DOHH2 (cell line): ENCODE measurements at regions not wholly inside any gene's neighbourhood (a gene's known extent, or its start where the extent isn't known, plus 50 kb on each side); places are given as distances from the start of the nearest gene placed in this dataset.

Experiments used
- H3F3A ChIP-seq: fragments of 200-600 bp; sonication (generic), shearing (Covaris generic); 2 replicates; pipeline ENCODE4 v1.6.0; 2016; ENCODE audit warnings: antibody characterized with exemption, mild to moderate bottlenecking; ENCODE audit not compliant: control insufficient read depth, insufficient read depth
- H3K27ac ChIP-seq: fragments of 200-600 bp; sonication (generic); 2 replicates; pipeline ENCODE4 v1.5.1; 2014; ENCODE audit warnings: low read depth, mild to moderate bottlenecking, low read length, moderate library complexity
- H3K27me3 ChIP-seq: fragments of 200-600 bp; sonication (generic); 2 replicates; pipeline ENCODE4 v1.6.1; 2014; ENCODE audit warnings: mild to moderate bottlenecking, low read length, mixed read lengths; ENCODE audit not compliant: control insufficient read depth
- H3K36me3 ChIP-seq: fragments of 200-600 bp; sonication (generic); 2 replicates; pipeline ENCODE4 v1.6.1; 2014; ENCODE audit warnings: mild to moderate bottlenecking, low read length, moderate library complexity, mixed read lengths; ENCODE audit not compliant: control insufficient read depth
- H3K4me1 ChIP-seq: fragments of 200-600 bp; sonication (generic); 2 replicates; pipeline ENCODE4 v1.6.1; 2014; ENCODE audit warnings: mild to moderate bottlenecking, low read length, mixed read lengths; ENCODE audit not compliant: control insufficient read depth
- H3K4me2 ChIP-seq: fragments of 200-600 bp; sonication (generic); 2 replicates; pipeline ENCODE4 v1.6.0; 2014; ENCODE audit warnings: mild to moderate bottlenecking, low read length, moderate library complexity
- H3K4me3 ChIP-seq: fragments of 200-600 bp; sonication (generic); 2 replicates; pipeline ENCODE4 v1.5.1; 2014; ENCODE audit warnings: mild to moderate bottlenecking, low read length, mixed read lengths
- H3K79me2 ChIP-seq: fragments of 200-600 bp; sonication (generic); 2 replicates; pipeline ENCODE4 v1.6.1; 2014; ENCODE audit warnings: mild to moderate bottlenecking, low read length, mixed read lengths; ENCODE audit not compliant: control insufficient read depth
- H3K9me2 ChIP-seq: fragments of 200-600 bp; sonication (generic); replicated peaks from 2 replicates; pipeline ENCODE4 v1.6.1; 2014; ENCODE audit warnings: mild to moderate bottlenecking, low read length, mixed read lengths; ENCODE audit not compliant: control insufficient read depth
- H3K9me3 ChIP-seq: fragments of 200-600 bp; sonication (generic); 2 replicates; pipeline ENCODE4 v1.6.1; 2014; ENCODE audit warnings: antibody characterized with exemption, low read length, mixed read lengths; ENCODE audit not compliant: control insufficient read depth, insufficient read depth
- H4K20me1 ChIP-seq: fragments of 200-600 bp; sonication (generic); 2 replicates; pipeline ENCODE4 v1.6.0; 2014; ENCODE audit warnings: low read depth, mild to moderate bottlenecking, antibody characterized with exemption, low read length, moderate library complexity; ENCODE audit not compliant: control insufficient read depth, insufficient read depth
- CTCF ChIP-seq: fragments of 200-600 bp; sonication (generic); IDR thresholded peaks from one replicate; pipeline ENCODE4 v1.5.1; 2014; ENCODE audit warnings: antibody characterized with exemption, mild to moderate bottlenecking, low read depth, low read length; ENCODE audit not compliant: poor library complexity, severe bottlenecking
- EZH2phosphoT487 ChIP-seq: fragments of 200-600 bp; sonication (generic); IDR thresholded peaks from 2 replicates; pipeline ENCODE4 v1.6.1; 2017; ENCODE audit warnings: borderline replicate concordance, mild to moderate bottlenecking, antibody characterized with exemption, low read length, moderate library complexity, mixed read lengths

GRCh38 chr13:60335531-60335930, 61.5 kb upstream of the TDRD3 start:
- Histone ChIP-seq H3K9me2 (no peaks in the 10 kb centered on the region), H3K4me2 (no peak overlapping the region), H3K27me3 (peaks cover 21% of the 10 kb centered on the region), H3K4me3 (no peak overlapping the region), H3F3A (no peaks in the 10 kb centered on the region), H3K4me1 (no peaks in the 10 kb centered on the region), H3K36me3 (no peaks in the 10 kb centered on the region), H4K20me1 (no peaks in the 10 kb centered on the region; the same call in 1 of the 2 replicates), H3K27ac (no peak overlapping the region), H3K9me3 (no peaks in the 10 kb centered on the region), H3K79me2 (no peaks in the 10 kb centered on the region)
- TF ChIP-seq EZH2phosphoT487 = no peak
- peak; percentile 48 for TF ChIP-seq CTCF

- Histone ChIP-seq H3K4me2 (no peak overlapping the region), H3K79me2 (no peaks in the 10 kb centered on the region), H4K20me1 (no peaks in the 10 kb centered on the region; the same call in 1 of the 2 replicates), H3K4me1 (no peaks in the 10 kb centered on the region), H3K9me2 (no peaks in the 10 kb centered on the region), H3K4me3 (no peak overlapping the region), H3K27ac (no peak overlapping the region), H3K27me3 (peaks cover 14% of the 10 kb centered on the region), H3K36me3 (no peaks in the 10 kb centered on the region), H3F3A (no peaks in the 10 kb centered on the region), H3K9me3 (no peaks in the 10 kb centered on the region)
- TF ChIP-seq EZH2phosphoT487 = no peak
- TF ChIP-seq CTCF = no peak
Measured at GRCh38 chr13:60338754-60339153, 58.3 kb upstream of the TDRD3 start.

GRCh38 chr13:60343978-60344377, 53.0 kb upstream of the TDRD3 start:
- H3K36me3 ChIP-seq = no peaks in the 10 kb centered on the region
- peaks cover 7% of the 10 kb centered on the region for H3K27me3 ChIP-seq
- H3F3A ChIP-seq = no peaks in the 10 kb centered on the region
- no peaks in the 10 kb centered on the region for H3K9me2 ChIP-seq
- no peak overlapping the region for H3K27ac ChIP-seq
- no peak for TF ChIP-seq CTCF
- TF ChIP-seq EZH2phosphoT487 = no peak
- no peak overlapping the region for H3K4me2 ChIP-seq
- H4K20me1 ChIP-seq = no peaks in the 10 kb centered on the region
- H3K4me3 ChIP-seq = no peak overlapping the region
- H3K9me3 ChIP-seq = no peaks in the 10 kb centered on the region
- H3K4me1 ChIP-seq = no peaks in the 10 kb centered on the region
- H3K79me2 ChIP-seq = no peaks in the 10 kb centered on the region

- H3K4me2 ChIP-seq = no peak overlapping the region
- H3K27ac ChIP-seq = no peak overlapping the region
- no peaks in the 10 kb centered on the region for H3F3A ChIP-seq
- no peak overlapping the region for H3K4me3 ChIP-seq
- H3K36me3 ChIP-seq = no peaks in the 10 kb centered on the region
- H3K9me3 ChIP-seq = no peaks in the 10 kb centered on the region
- H3K4me1 ChIP-seq = no peaks in the 10 kb centered on the region
- TF ChIP-seq EZH2phosphoT487 (no peak), CTCF (no peak)
- no peaks in the 10 kb centered on the region for H4K20me1 ChIP-seq
- H3K27me3 ChIP-seq = peaks cover 7% of the 10 kb centered on the region; the same call in 1 of the 2 replicates
- no peaks in the 10 kb centered on the region for H3K9me2 ChIP-seq
- no peaks in the 10 kb centered on the region for H3K79me2 ChIP-seq
Measured at GRCh38 chr13:60347174-60347573, 49.8 kb upstream of the TDRD3 start.
